ENCODE measurements at regions not wholly inside any gene's neighbourhood (a gene's known extent, or its start where the extent isn't known, plus 50 kb on each side); places are given as distances from the start of the nearest gene placed in this dataset.
A peak's percentile ranks its signal among the peaks of the same experiment; 100 is the strongest.

- Mint-ChIP-seq H3K27ac (no peak overlapping the region), H3K27me3 (ENCODE audit: low read depth in 3 of 3) (no peaks in the 10 kb centered on the region), H3K36me3 (no peaks in the 10 kb centered on the region), H3K4me3 (no peak overlapping the region), H3K4me1 (peaks cover 11% of the 10 kb centered on the region), H3K9me3 (no peaks in the 10 kb centered on the region)
- no peaks in the 10 kb centered on the region for H4K20me1 ChIP-seq (ENCODE audit: insufficient read depth, low read length)
- no peaks in the 10 kb centered on the region for H3K79me2 ChIP-seq (ENCODE audit: insufficient read depth, low read length)
- no peak overlapping the region for H3K27ac ChIP-seq (ENCODE audit: low read depth in 1 of 2, low read length in 2 of 2)
- peaks cover 0 to 5% of the 10 kb centered on the region in 2 donors for H3K4me1 ChIP-seq (ENCODE audit: control insufficient read depth in 1 of 2, insufficient read depth in 2 of 2, low read length in 2 of 2)
- H3K9ac ChIP-seq (ENCODE audit: insufficient read depth, low read length, poor library complexity, severe bottlenecking) = no peak overlapping the region
- H3K4me2 ChIP-seq (replicated peaks; ENCODE audit: extremely low read depth, low read length, poor library complexity, severe bottlenecking) = peak overlapping the region; percentile 20
- H3K9me3 ChIP-seq (replicated peaks in 1 of 2; ENCODE audit: control insufficient read depth in 1 of 2, insufficient read depth in 1 of 2, low read length in 2 of 2) = no peaks in the 10 kb centered on the region
- no peak for DNase-seq
- intact Hi-C loops (cut with micrococcal nuclease) = no loop called here
- no peaks in the 10 kb centered on the region for H3K27me3 ChIP-seq (ENCODE audit: control insufficient read depth in 2 of 2, insufficient read depth in 2 of 2, low read length in 2 of 2)
- no peak for TF ChIP-seq CTCF (IDR thresholded peaks at IDR 0.05)
- WGBS (ENCODE audit: insufficient coverage) = no CpG with 5 or more reads among the region's 3 CpGs
- no peaks in the 10 kb centered on the region for H3K36me3 ChIP-seq (replicated peaks in 1 of 2; ENCODE audit: control insufficient read depth in 1 of 2, insufficient read depth in 2 of 2, low read length in 2 of 2)
- no peak overlapping the region for H3K4me3 ChIP-seq (replicated peaks in 1 of 3; ENCODE audit: low read depth in 2 of 3, low read length in 3 of 3)
- peak overlapping the region; percentile 33 for H2AFZ ChIP-seq (ENCODE audit: insufficient read depth, low read depth, low read length, poor library complexity, severe bottlenecking)
Observed at GRCh38 chr1:63124666-63125191, 197.6 kb upstream of the FOXD3 start.

GRCh38 chr1:63126104-63126503 lies 196.3 kb upstream of the FOXD3 start:
- Histone ChIP-seq H2AFZ (ENCODE audit: insufficient read depth, low read depth, low read length, poor library complexity, severe bottlenecking) (no peak overlapping the region), H3K27ac (ENCODE audit: low read depth in 1 of 2, low read length in 2 of 2) (no peak overlapping the region), H3K4me2 (replicated peaks; ENCODE audit: extremely low read depth, low read length, poor library complexity, severe bottlenecking) (no peak overlapping the region), H3K27me3 (ENCODE audit: control insufficient read depth in 2 of 2, insufficient read depth in 2 of 2, low read length in 2 of 2) (no peaks in the 10 kb centered on the region), H3K9me3 (replicated peaks in 1 of 2; ENCODE audit: control insufficient read depth in 1 of 2, insufficient read depth in 1 of 2, low read length in 2 of 2) (no peaks in the 10 kb centered on the region), H3K9ac (ENCODE audit: insufficient read depth, low read length, poor library complexity, severe bottlenecking) (no peak overlapping the region), H3K4me1 (ENCODE audit: control insufficient read depth in 1 of 2, insufficient read depth in 2 of 2, low read length in 2 of 2) (peaks cover 0 to 5% of the 10 kb centered on the region in 2 donors), H3K79me2 (ENCODE audit: insufficient read depth, low read length) (no peaks in the 10 kb centered on the region), H4K20me1 (ENCODE audit: insufficient read depth, low read length) (no peaks in the 10 kb centered on the region), H3K4me3 (replicated peaks in 1 of 3; ENCODE audit: low read depth in 2 of 3, low read length in 3 of 3) (no peak overlapping the region), H3K36me3 (replicated peaks in 1 of 2; ENCODE audit: control insufficient read depth in 1 of 2, insufficient read depth in 2 of 2, low read length in 2 of 2) (no peaks in the 10 kb centered on the region)
- no peaks in the 10 kb centered on the region for H3K9me3 Mint-ChIP-seq
- intact Hi-C loops (cut with micrococcal nuclease) = no loop called here
- H3K36me3 Mint-ChIP-seq = no peaks in the 10 kb centered on the region
- H3K4me3 Mint-ChIP-seq = no peak overlapping the region
- no peaks in the 10 kb centered on the region for H3K27me3 Mint-ChIP-seq (ENCODE audit: low read depth in 3 of 3)
- WGBS (ENCODE audit: insufficient coverage) = 67% methylated on average over 1 of the region's 3 CpGs
- TF ChIP-seq CTCF (IDR thresholded peaks at IDR 0.05) = no peak
- no peak for DNase-seq
- peak overlapping the region in 1 of 7 donors; percentile 18 for H3K27ac Mint-ChIP-seq
- H3K4me1 Mint-ChIP-seq = peaks cover 11% of the 10 kb centered on the region

Measured in CD14-positive monocyte (primary cell).